Epithelial cell of proximal tubule (primary cell): ENCODE measurements at regions not wholly inside any gene's neighbourhood (a gene's known extent, or its start where the extent isn't known, plus 50 kb on each side); places are given as distances from the start of the nearest gene placed in this dataset.
A peak's percentile ranks its signal among the peaks of the same experiment; 100 is the strongest.

Source experiments
- DNase-seq: peaks from one replicate; pipeline ENCODE4 v3.0.0-alpha.2; 2011; ENCODE audit warnings: low read depth
- H3K4me3 ChIP-seq: 2 replicates; pipeline ENCODE4 v1.5.1; 2011; ENCODE audit warnings: low read depth, mild to moderate bottlenecking, low read length
- TF ChIP-seq, protein P1 (sequence below): conservative IDR thresholded peaks from 2 replicates; pipeline ENCODE4 v1.5.1; 2012; ENCODE audit warnings: low read depth, mild to moderate bottlenecking, low read length

DNA sequence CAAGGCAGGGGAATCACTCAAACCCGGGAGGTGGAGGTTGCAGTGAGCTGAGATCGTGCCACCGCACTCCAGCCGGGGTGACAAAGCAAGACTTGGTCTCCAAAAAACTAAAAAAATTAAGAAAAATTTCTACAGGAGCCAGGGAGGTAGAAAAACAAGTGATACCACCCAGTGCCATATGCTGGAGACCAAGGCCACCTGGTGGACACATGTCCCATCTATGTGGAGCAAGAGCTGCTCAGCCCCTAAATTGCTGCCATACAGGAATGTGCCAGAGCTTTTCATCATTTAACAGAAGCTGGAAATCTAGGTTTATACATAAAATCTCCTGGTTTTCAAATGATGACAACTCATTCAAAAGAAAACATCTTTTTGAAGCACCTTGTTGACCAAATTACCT is 61.4 kb upstream of the ELK3 start:
- no peak for DNase-seq
- TF ChIP-seq, protein P1, sequence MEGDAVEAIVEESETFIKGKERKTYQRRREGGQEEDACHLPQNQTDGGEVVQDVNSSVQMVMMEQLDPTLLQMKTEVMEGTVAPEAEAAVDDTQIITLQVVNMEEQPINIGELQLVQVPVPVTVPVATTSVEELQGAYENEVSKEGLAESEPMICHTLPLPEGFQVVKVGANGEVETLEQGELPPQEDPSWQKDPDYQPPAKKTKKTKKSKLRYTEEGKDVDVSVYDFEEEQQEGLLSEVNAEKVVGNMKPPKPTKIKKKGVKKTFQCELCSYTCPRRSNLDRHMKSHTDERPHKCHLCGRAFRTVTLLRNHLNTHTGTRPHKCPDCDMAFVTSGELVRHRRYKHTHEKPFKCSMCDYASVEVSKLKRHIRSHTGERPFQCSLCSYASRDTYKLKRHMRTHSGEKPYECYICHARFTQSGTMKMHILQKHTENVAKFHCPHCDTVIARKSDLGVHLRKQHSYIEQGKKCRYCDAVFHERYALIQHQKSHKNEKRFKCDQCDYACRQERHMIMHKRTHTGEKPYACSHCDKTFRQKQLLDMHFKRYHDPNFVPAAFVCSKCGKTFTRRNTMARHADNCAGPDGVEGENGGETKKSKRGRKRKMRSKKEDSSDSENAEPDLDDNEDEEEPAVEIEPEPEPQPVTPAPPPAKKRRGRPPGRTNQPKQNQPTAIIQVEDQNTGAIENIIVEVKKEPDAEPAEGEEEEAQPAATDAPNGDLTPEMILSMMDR: peak; percentile 36
- H3K4me3 ChIP-seq: no peak overlapping the region

DNA sequence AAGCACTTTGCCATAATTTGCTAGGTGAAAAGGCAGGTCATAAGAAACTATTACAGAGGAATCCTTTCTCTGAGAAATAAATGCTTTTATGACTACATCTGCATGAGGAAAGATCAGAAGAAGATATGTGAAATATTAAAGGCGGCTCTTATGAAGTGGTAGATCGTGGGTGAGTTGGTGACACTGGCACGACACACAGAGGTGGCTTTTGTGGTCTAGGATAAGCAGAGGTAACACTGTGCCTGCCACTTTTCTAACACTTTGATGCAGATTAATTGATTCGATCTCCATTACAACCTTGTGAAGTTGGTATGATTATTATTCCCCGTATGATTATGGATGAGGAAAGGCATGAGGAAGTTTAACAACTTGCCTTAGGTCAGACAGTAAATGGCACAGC is 60.0 kb upstream of the ELK3 start:
- TF ChIP-seq, protein P1: no peak
- no peak overlapping the region for H3K4me3 ChIP-seq
- no peak for DNase-seq

GRCh38 chr12:96136161-96136560 is 58.0 kb upstream of the ELK3 start:
- DNase-seq: no peak

GRCh38 chr12:96136725-96137378 is 57.3 kb upstream of the ELK3 start:
- no peak for DNase-seq
- TF ChIP-seq, protein P1: no peak
- H3K4me3 ChIP-seq: no peak overlapping the region

More at GRCh38 chr12:96136161-96136560, 58.0 kb upstream of the ELK3 start:
- H3K4me3 ChIP-seq: no peak overlapping the region
- TF ChIP-seq, protein P1: no peak

GRCh38 chr12:96140174-96140573 is 54.0 kb upstream of the ELK3 start:
- H3K4me3 ChIP-seq: no peak overlapping the region
- no peak for DNase-seq
- TF ChIP-seq, protein P1: no peak

DNA sequence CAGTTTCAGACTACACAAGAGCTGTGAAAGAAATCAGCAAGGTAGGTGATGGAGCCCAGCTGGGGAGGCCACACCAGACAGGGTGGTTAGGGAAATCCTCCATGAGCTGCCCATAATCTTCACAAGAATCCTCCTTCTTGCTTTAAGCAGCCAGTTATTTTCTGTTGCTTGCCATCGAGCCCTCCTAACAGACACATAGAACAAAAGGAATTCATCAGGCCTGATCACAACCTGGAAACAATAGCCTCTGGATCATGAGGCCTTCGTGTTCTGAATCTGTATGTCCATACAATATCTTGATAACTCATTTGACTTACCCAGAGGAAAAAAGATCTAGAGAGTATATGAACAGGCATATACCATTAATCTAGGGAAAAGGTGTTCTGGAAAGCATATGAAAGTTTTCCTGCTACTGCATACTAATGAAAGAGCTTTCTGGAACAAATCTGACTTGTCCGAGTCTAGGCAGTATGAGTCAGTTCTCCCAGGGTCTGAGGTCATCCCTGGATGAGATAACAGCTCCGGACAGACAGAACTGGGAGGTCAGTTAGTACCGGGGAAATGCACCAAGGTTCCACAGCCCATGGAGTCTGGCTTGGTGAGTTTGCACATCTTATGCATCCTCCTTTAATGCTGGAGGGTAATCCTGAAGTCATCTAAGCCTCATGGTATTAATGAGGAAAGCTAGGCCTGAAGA is 52.8 kb upstream of the ELK3 start:
- no peak for DNase-seq
- TF ChIP-seq, protein P1: no peak
- no peak overlapping the region for H3K4me3 ChIP-seq

DNA sequence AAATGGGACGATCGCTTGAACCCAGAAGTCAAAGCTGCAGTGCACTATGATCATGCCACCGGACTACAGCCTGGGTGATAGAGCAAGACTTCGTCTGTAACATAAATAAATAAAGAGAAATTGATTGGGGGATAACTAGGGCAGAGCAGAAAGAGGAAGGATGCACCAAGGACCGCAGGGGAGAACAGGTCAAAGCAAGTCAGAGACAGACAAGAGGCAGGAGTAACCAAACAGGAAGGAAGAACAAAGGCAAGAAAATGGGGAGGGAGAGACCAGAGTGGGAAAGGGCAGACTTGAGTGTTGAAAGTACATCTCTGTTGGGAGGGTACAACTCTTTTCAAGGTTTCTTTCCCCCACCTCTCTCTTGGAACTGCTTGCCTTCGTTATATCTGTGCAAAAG is 50.8 kb upstream of the ELK3 start:
- H3K4me3 ChIP-seq: no peak overlapping the region
- TF ChIP-seq, protein P1: no peak
- DNase-seq: no peak
